ENCODE measurements at regions not wholly inside any gene's neighbourhood (a gene's known extent, or its start where the extent isn't known, plus 50 kb on each side); places are given as distances from the start of the nearest gene placed in this dataset.

DNA sequence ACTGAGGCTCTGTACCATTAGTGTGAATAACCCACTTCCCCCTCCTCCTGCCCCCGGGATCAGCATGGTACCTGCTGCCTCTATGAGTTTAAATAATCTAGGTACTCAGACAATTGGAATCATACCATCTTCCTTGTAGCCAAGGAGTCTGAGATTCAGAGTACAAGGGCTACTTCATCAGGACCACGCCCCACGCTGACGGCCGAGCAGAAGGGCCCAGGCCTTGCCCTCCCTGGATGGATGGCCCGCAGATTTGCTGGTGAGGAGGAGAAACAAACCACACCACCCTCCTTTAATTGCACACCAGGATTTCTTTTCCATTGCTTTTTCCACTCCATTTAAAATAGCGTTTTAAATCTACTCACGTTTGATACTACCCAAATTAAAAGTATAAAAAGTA, 649.9 kb upstream of the ADARB2 start:
- no peak for DNase-seq (ENCODE audit: low spot score)
- CTCF ChIA-PET = no interaction called here
- TF ChIP-seq, protein P1, sequence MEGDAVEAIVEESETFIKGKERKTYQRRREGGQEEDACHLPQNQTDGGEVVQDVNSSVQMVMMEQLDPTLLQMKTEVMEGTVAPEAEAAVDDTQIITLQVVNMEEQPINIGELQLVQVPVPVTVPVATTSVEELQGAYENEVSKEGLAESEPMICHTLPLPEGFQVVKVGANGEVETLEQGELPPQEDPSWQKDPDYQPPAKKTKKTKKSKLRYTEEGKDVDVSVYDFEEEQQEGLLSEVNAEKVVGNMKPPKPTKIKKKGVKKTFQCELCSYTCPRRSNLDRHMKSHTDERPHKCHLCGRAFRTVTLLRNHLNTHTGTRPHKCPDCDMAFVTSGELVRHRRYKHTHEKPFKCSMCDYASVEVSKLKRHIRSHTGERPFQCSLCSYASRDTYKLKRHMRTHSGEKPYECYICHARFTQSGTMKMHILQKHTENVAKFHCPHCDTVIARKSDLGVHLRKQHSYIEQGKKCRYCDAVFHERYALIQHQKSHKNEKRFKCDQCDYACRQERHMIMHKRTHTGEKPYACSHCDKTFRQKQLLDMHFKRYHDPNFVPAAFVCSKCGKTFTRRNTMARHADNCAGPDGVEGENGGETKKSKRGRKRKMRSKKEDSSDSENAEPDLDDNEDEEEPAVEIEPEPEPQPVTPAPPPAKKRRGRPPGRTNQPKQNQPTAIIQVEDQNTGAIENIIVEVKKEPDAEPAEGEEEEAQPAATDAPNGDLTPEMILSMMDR (conservative IDR thresholded peaks at IDR 0.05; ENCODE audit: low read depth) = no peak
- H3K27ac ChIP-seq = no peak overlapping the region
- POLR2A ChIA-PET (ENCODE audit: low non-redundant PET) = no interaction called here

- ChIA-PET CTCF (no interaction called here), POLR2A (ENCODE audit: low non-redundant PET) (no interaction called here)
- no peak for DNase-seq (ENCODE audit: low spot score)
- no peak overlapping the region for H3K27ac ChIP-seq
- TF ChIP-seq, protein P1 (conservative IDR thresholded peaks at IDR 0.05; ENCODE audit: low read depth) = no peak
These were observed 642.9 kb upstream of the ADARB2 start for GRCh38 chr10:2380218-2380617.

DNA sequence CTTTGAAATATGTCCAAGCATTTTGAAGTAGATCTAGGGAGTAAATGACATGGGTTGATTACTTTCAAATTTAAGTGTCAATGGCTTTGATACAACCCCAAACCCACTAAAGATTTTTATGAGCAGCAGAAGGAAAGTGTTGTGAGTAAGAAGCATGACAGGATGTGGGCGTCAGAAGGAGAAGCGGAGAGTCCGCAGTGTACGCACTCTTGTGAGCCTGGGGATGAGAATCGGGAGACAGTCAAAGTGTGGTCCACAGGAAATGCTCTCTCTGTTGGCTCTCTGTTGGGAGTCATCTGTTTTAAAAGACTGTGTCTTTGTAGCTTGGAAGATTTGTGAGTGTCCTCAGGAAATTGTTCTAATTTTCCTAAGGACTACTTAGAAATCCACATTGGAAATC, 629.8 kb upstream of the ADARB2 start:
- ChIA-PET CTCF (no interaction called here), POLR2A (ENCODE audit: low non-redundant PET) (no interaction called here)
- TF ChIP-seq, protein P1 (conservative IDR thresholded peaks at IDR 0.05; ENCODE audit: low read depth) = no peak
- no peak for DNase-seq (ENCODE audit: low spot score)
- no peak overlapping the region for H3K27ac ChIP-seq

DNA sequence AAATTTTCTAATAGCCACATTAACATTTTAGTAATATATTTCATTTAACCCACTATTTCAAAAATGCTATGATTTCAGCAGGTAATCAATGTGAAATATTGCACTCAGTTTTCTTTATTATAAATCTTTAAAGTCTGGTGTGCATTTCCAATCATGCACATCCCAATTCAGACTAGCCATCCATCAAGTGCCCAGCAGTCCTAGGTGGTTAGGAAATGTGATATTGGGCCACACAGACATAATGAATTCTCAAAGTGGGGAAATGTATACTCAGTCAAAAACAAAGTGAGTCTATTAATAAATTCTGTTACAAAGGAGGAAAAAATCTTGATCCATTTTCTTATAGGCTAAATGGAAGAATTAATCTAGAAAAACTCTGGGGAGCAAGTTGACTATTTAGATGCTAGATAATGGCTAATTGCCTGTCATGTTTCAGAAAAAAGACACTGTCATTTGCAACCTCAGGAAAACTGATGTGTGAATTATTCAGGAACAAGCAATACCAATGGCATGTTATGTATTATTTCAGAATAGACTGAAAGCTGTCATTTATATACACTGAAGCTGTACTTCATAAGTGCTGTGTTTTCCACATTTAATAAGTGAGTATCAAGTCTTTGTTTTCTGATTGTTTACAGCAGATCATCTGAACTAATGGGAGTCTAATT, 629.1 kb upstream of the ADARB2 start:
- ChIA-PET CTCF (no interaction called here), POLR2A (ENCODE audit: low non-redundant PET) (no interaction called here)
- DNase-seq (ENCODE audit: low spot score) = no peak

DNA sequence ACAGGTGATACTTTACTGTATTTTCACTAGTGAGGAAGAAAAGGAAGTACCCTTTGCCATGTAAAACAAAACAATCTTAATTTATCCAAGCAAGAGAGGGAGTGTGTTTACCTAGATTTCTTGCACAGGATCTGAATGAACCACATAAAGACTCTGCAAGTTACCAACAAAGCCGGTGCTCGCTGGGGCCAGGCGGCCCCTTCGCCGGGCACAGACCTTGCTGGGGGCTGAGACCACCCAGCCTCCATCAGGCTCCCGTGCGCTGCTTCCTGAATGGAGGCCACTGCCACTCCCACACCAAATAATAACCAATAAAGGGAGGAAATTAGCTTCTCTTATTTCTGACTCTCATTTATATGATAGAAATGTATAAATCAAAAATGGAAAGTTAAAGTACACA, 625.0 kb upstream of the ADARB2 start:
- TF ChIP-seq, protein P1 (conservative IDR thresholded peaks at IDR 0.05; ENCODE audit: low read depth) = no peak
- no peak for DNase-seq (ENCODE audit: low spot score)
- H3K27ac ChIP-seq = no peak overlapping the region
- CTCF ChIA-PET = no interaction called here
- POLR2A ChIA-PET (ENCODE audit: low non-redundant PET) = no interaction called here

More for the DNA sequence above, 629.1 kb upstream of the ADARB2 start:
- H3K27ac ChIP-seq = no peak overlapping the region
- TF ChIP-seq, protein P1 (conservative IDR thresholded peaks at IDR 0.05; ENCODE audit: low read depth) = no peak

- TF ChIP-seq, protein P1 (conservative IDR thresholded peaks at IDR 0.05; ENCODE audit: low read depth) = no peak
- CTCF ChIA-PET = no interaction called here
- POLR2A ChIA-PET (ENCODE audit: low non-redundant PET) = no interaction called here
- H3K27ac ChIP-seq = no peak overlapping the region
- DNase-seq (ENCODE audit: low spot score) = no peak
These were observed 621.3 kb upstream of the ADARB2 start for GRCh38 chr10:2358586-2358985.
